Activated CD8-positive, alpha-beta T cell treated with anti-CD3 and anti-CD28 coated beads for 36 hours (primary cell): ENCODE measurements at regions not wholly inside any gene's neighbourhood (a gene's known extent, or its start where the extent isn't known, plus 50 kb on each side); places are given as distances from the start of the nearest gene placed in this dataset.

Experiments
- ATAC-seq: fragments of 200-7000 bp; cut with Tn5 transposase; one replicate; pipeline ENCODE4 v1.10.0; 2021; ENCODE audit warnings: mild to moderate bottlenecking, moderate library complexity
- CTCF ChIA-PET: fragments of 350-600 bp; sonication (Branson Sonifier 250); formaldehyde crosslinking; loops from one replicate; lab custom pipeline; 2021; ENCODE audit warnings: antibody characterized with exemption; lab: Charles Lee
- POLR2A ChIA-PET: fragments of 350-600 bp; sonication (Branson Sonifier 250); formaldehyde crosslinking; loops from one replicate; lab custom pipeline; 2021; ENCODE audit warnings: antibody characterized with exemption; lab: Charles Lee
- DNase-seq: peaks from one replicate; pipeline ENCODE4 v3.0.0-alpha.2; 2020
- H3K27ac Mint-ChIP-seq: one replicate; pipeline ENCODE4 v1.8.0; 2021; ENCODE audit warnings: mild to moderate bottlenecking, mixed read lengths
- H3K27me3 Mint-ChIP-seq: one replicate; pipeline ENCODE4 v1.8.0; 2021; ENCODE audit warnings: mixed read lengths
- H3K36me3 Mint-ChIP-seq: one replicate; pipeline ENCODE4 v1.8.0; 2021; ENCODE audit warnings: low read depth, mixed read lengths
- H3K4me1 Mint-ChIP-seq: one replicate; pipeline ENCODE4 v1.8.0; 2021; ENCODE audit warnings: low read depth, mixed read lengths
- H3K4me3 Mint-ChIP-seq: one replicate; pipeline ENCODE4 v1.8.0; 2021; ENCODE audit warnings: mild to moderate bottlenecking, moderate library complexity, mixed read lengths
- H3K9me3 Mint-ChIP-seq: one replicate; pipeline ENCODE4 v1.8.0; 2021; ENCODE audit warnings: mixed read lengths
- CTCF ChIP-seq: fragments of 200-600 bp; IDR thresholded peaks from one replicate; pipeline ENCODE4 v1.8.0; 2022; ENCODE audit warnings: antibody characterized with exemption, mild to moderate bottlenecking
- intact Hi-C: fragments of 100-400 bp; cut with micrococcal nuclease; formaldehyde crosslinking; loops from one replicate; pipeline ENCODE4 v1.10.0; 2022

DNA sequence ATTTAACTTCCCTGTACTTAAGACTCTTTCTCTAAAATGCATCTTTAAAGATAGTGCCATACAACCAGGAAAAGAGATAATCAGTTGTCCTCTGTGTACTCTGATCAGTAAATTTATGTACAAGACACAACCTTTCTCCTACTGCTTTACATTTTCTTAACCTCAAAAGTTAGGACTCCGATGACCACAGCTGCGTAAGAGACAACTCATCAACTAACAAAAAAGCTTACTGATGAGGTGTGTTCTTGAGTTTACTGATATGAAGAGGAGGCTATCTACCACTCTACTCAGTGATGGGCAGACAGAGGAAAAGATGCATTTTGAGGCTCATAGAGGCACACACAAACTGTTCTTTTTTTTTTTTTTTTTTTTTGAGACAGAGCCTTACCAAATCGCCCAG, 71.4 kb upstream of the HIF1A start:
- no peak for TF ChIP-seq CTCF
- Mint-ChIP-seq H3K4me1 (peaks cover 51% of the 10 kb centered on the region), H3K36me3 (peaks cover 6% of the 10 kb centered on the region), H3K4me3 (no peak overlapping the region), H3K9me3 (peaks cover 2% of the 10 kb centered on the region), H3K27ac (no peak overlapping the region), H3K27me3 (no peaks in the 10 kb centered on the region)
- ChIA-PET CTCF (interaction anchor here (1.3 kb wide), 1 partner anchor 12 kb away, joined by 3 read pairs; no protein-coding TSS in a partner anchor), POLR2A (interaction anchor here (1.5 kb wide), 1 partner anchor 12 kb away, joined by 3 read pairs; no protein-coding TSS in a partner anchor)
- intact Hi-C loops: no loop called here
- no peak for ATAC-seq
- DNase-seq: no peak

GRCh38 chr14:61625165-61625564, 70.1 kb upstream of the HIF1A start:
- ATAC-seq (no peak), DNase-seq (peak; percentile 29)
- ChIA-PET CTCF (no interaction called here), POLR2A (no interaction called here)
- intact Hi-C loops: no loop called here
- Mint-ChIP-seq H3K27ac (no peak overlapping the region), H3K36me3 (peaks cover 6% of the 10 kb centered on the region), H3K4me1 (peaks cover 42% of the 10 kb centered on the region), H3K27me3 (no peaks in the 10 kb centered on the region), H3K9me3 (no peaks in the 10 kb centered on the region), H3K4me3 (no peak overlapping the region)
- no peak for TF ChIP-seq CTCF

DNA sequence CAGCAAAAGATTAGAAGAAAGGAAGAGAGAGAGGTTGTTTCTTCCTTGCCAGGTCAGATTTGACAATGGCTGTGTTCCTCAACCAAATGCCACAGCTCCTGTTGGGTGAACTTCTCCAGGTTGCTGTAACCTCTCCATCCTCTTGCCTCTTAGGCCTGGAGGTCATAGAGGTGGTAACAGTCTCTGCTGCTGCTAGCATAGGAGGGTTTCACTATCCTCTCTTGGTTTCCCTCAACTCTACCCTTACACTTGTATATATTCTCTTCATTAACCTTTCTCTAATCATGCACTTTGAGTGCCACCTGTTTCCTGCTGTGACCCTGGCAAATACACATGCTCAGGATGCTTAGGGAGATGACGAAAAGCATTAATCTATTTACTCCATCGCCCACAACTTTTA, 67.7 kb upstream of the HIF1A start:
- no peak for TF ChIP-seq CTCF
- no peak for ATAC-seq
- H3K9me3 Mint-ChIP-seq: no peaks in the 10 kb centered on the region
- ChIA-PET CTCF (no interaction called here), POLR2A (no interaction called here)
- no peak overlapping the region for H3K4me3 Mint-ChIP-seq
- peaks cover 23% of the 10 kb centered on the region for H3K4me1 Mint-ChIP-seq
- no peak overlapping the region for H3K27ac Mint-ChIP-seq
- intact Hi-C loops: no loop called here
- no peaks in the 10 kb centered on the region for H3K36me3 Mint-ChIP-seq
- no peaks in the 10 kb centered on the region for H3K27me3 Mint-ChIP-seq
- no peak for DNase-seq

GRCh38 chr14:61628016-61628725, 67.1 kb upstream of the HIF1A start:
- H3K4me1 Mint-ChIP-seq: peaks cover 23% of the 10 kb centered on the region
- no peak for TF ChIP-seq CTCF
- H3K27ac Mint-ChIP-seq: no peak overlapping the region
- ChIA-PET CTCF (no interaction called here), POLR2A (interaction anchor here (1.2 kb wide), 1 partner anchor 8 kb away, joined by 3 read pairs; no protein-coding TSS in a partner anchor)
- no peaks in the 10 kb centered on the region for H3K36me3 Mint-ChIP-seq
- intact Hi-C loops: no loop called here
- H3K4me3 Mint-ChIP-seq: no peak overlapping the region
- no peak for DNase-seq
- no peak for ATAC-seq
- H3K27me3 Mint-ChIP-seq: no peaks in the 10 kb centered on the region
- no peaks in the 10 kb centered on the region for H3K9me3 Mint-ChIP-seq

GRCh38 chr14:61630399-61631044, 64.8 kb upstream of the HIF1A start:
- ChIA-PET POLR2A (interaction anchor here (0.8 to 0.9 kb wide), 2 partner anchors 10 to 12 kb away, joined by 3 read pairs; no protein-coding TSS in a partner anchor), CTCF (interaction anchor here (0.9 to 2.0 kb wide), 3 partner anchors 10 to 21 kb away, joined by 3 to 7 read pairs (median 4); no protein-coding TSS in a partner anchor)

More at GRCh38 chr14:61630399-61631044, 64.8 kb upstream of the HIF1A start:
- no peaks in the 10 kb centered on the region for H3K27me3 Mint-ChIP-seq
- H3K4me3 Mint-ChIP-seq: no peak overlapping the region
- ATAC-seq (no peak), DNase-seq (no peak)
- H3K27ac Mint-ChIP-seq: no peak overlapping the region
- peaks cover 17% of the 10 kb centered on the region for H3K4me1 Mint-ChIP-seq
- no peak for TF ChIP-seq CTCF
- peaks cover 3% of the 10 kb centered on the region for H3K9me3 Mint-ChIP-seq
- intact Hi-C loops: no loop called here
- H3K36me3 Mint-ChIP-seq: peaks cover 2% of the 10 kb centered on the region
